ENCODE measurements at regions not wholly inside any gene's neighbourhood (a gene's known extent, or its start where the extent isn't known, plus 50 kb on each side); places are given as distances from the start of the nearest gene placed in this dataset.

GRCh38 chr13:85408415-85408814 is 390.8 kb downstream of the SLITRK6 start:
- H3K4me3 ChIP-seq = no peak overlapping the region
- H3K27ac ChIP-seq = no peak overlapping the region
- no peaks in the 10 kb centered on the region for H3K4me1 ChIP-seq
- H3K9me3 ChIP-seq = peaks cover 0 to 4% (median 0%) of the 10 kb centered on the region in 8 donors
- intact Hi-C loops (cut with DNase I; ENCODE audit: low total_unique reads) = no loop called here
- no peaks in the 10 kb centered on the region for H3K27me3 ChIP-seq (replicated peaks in 1 of 7)
- WGBS, 5 donors = 78 to 91% (median 88%) methylated on average over 3 of the region's 3 CpGs
- DNase-seq = no peak
- no peaks in the 10 kb centered on the region for H3K36me3 ChIP-seq
- no peak for TF ChIP-seq CTCF (IDR thresholded peaks at IDR 0.05 in 8 of 11, conservative IDR thresholded peaks at IDR 0.05 in 3 of 11)
- no peak for TF ChIP-seq POLR2A (IDR thresholded peaks at IDR 0.05)

- H3K4me1 ChIP-seq = no peaks in the 10 kb centered on the region
- TF ChIP-seq POLR2AphosphoS5 (IDR thresholded peaks at IDR 0.05) = no peak
- no peak for TF ChIP-seq POLR2A (IDR thresholded peaks at IDR 0.05)
- no peak for TF ChIP-seq CTCF (IDR thresholded peaks at IDR 0.05 in 8 of 11, conservative IDR thresholded peaks at IDR 0.05 in 3 of 11)
- intact Hi-C loops (cut with DNase I; ENCODE audit: low total_unique reads) = no loop called here
- no peak overlapping the region for H3K4me3 ChIP-seq
- H3K27ac ChIP-seq = no peak overlapping the region
- peaks cover 0 to 4% (median 0%) of the 10 kb centered on the region in 8 donors for H3K9me3 ChIP-seq
- no peaks in the 10 kb centered on the region for H3K36me3 ChIP-seq
- no peaks in the 10 kb centered on the region for H3K27me3 ChIP-seq (replicated peaks in 1 of 7)
- DNase-seq = no peak
- WGBS, 5 donors = 82 to 94% (median 86%) methylated on average over 5 of the region's 5 CpGs
Measured at GRCh38 chr13:85406269-85406975, 392.8 kb downstream of the SLITRK6 start.

GRCh38 chr13:85405316-85405897 is 393.8 kb downstream of the SLITRK6 start:
- WGBS, 5 donors = 81 to 93% (median 88%) methylated on average over 13 of the region's 13 CpGs

More at GRCh38 chr13:85405316-85405897, 393.8 kb downstream of the SLITRK6 start:
- H3K36me3 ChIP-seq = no peaks in the 10 kb centered on the region
- intact Hi-C loops (cut with DNase I; ENCODE audit: low total_unique reads) = no loop called here
- no peak for TF ChIP-seq CTCF (IDR thresholded peaks at IDR 0.05 in 8 of 11, conservative IDR thresholded peaks at IDR 0.05 in 3 of 11)
- TF ChIP-seq POLR2A (IDR thresholded peaks at IDR 0.05) = no peak
- no peak for TF ChIP-seq POLR2AphosphoS5 (IDR thresholded peaks at IDR 0.05)
- DNase-seq = no peak
- no peak overlapping the region for H3K27ac ChIP-seq
- no peak overlapping the region for H3K4me3 ChIP-seq
- peaks cover 0 to 10% (median 0%) of the 10 kb centered on the region in 8 donors for H3K9me3 ChIP-seq
- no peaks in the 10 kb centered on the region for H3K27me3 ChIP-seq (replicated peaks in 1 of 7)
- H3K4me1 ChIP-seq = no peaks in the 10 kb centered on the region
